ENCODE measurements at regions not wholly inside any gene's neighbourhood (a gene's known extent, or its start where the extent isn't known, plus 50 kb on each side); places are given as distances from the start of the nearest gene placed in this dataset.

DNA sequence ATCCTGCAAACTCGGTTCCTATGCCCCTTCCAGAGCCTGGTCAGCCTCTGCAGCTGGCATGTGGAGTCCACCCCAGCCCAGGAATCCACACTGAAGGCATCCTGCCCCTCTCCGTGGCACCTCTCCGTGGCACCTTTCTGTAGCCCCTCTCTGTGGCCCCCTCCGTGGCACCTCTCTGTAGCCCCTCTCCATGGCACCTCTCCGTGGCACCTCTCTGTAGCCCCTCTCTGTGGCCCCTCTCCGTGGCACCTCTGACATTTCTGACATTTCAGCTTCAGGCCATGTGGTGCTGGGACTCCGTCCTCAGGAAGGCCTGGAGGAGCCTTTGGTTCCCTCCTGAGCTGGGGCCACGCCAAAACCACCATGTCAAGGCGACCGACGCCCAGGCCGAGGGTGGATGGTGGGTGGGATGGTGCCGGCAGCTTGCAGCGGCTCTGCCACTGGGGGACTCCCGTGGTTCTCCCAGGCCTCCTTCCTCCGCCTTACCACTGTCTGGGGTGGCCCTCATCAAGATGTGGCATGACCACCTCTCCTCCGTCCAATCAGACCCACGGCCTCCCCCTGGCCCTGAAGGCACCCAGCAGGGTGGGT is 1518.5 kb downstream of the BRD1 start:
- H2BK15ac ChIP-seq (ENCODE audit: low read length), result peak overlapping the region; percentile 68
- no CpG with 5 or more reads among the region's 18 CpGs for WGBS, 2 donors (ENCODE audit: extremely low coverage in 2 of 2, insufficient read length in 2 of 2, insufficient replicate concordance in 1 of 2)
- no peak overlapping the region for H2AFZ ChIP-seq (ENCODE audit: low read length)
- H3K79me1 ChIP-seq (ENCODE audit: low read depth, low read length), result no peaks in the 10 kb centered on the region
- H3K4ac ChIP-seq (ENCODE audit: low read length), result no peak overlapping the region
- H3K14ac ChIP-seq (ENCODE audit: low read length), result peak overlapping the region; percentile 87
- peak overlapping the region; percentile 85 for H2AK5ac ChIP-seq (ENCODE audit: low read depth, low read length)
- H3K9ac ChIP-seq (ENCODE audit: low read depth, low read length, poor library complexity), result no peak overlapping the region
- no peak overlapping the region for H3K4me3 ChIP-seq (ENCODE audit: low read length in 2 of 2)
- peak overlapping the region; percentile 25 for H4K8ac ChIP-seq (ENCODE audit: low read depth, low read length)
- H3K23ac ChIP-seq (ENCODE audit: low read depth, low read length, poor library complexity), result peak overlapping the region; percentile 50
- H2BK12ac ChIP-seq (ENCODE audit: low read length), result peak overlapping the region; percentile 26
- H3K18ac ChIP-seq (ENCODE audit: low read length), result peak overlapping the region; percentile 61
- no peak overlapping the region for H3K4me2 ChIP-seq (ENCODE audit: insufficient read depth, low read length, poor library complexity, severe bottlenecking)
- no peak overlapping the region for H4K91ac ChIP-seq (ENCODE audit: low read depth, low read length, poor library complexity)
- no peak for DNase-seq (ENCODE audit: low spot score)
- no peaks in the 10 kb centered on the region for H3K36me3 ChIP-seq (replicated peaks in 1 of 2; ENCODE audit: control insufficient read depth in 2 of 2, insufficient read depth in 2 of 2, low read length in 2 of 2)
- H3K27ac ChIP-seq (replicated peaks; ENCODE audit: low read length), result no peak overlapping the region
- no peaks in the 10 kb centered on the region for H3K4me1 ChIP-seq (ENCODE audit: control insufficient read depth in 2 of 2, insufficient read depth in 1 of 2, low read depth in 1 of 2, low read length in 2 of 2)
- H3K27me3 ChIP-seq (ENCODE audit: control insufficient read depth in 3 of 3, insufficient read depth in 3 of 3, low read depth in 1 of 3, low read length in 3 of 3), result no peaks in the 10 kb centered on the region
- H3K9me3 ChIP-seq (replicated peaks in 1 of 2; ENCODE audit: control insufficient read depth in 2 of 2, insufficient read depth in 1 of 2, low read depth in 1 of 2, low read length in 2 of 2), result no peaks in the 10 kb centered on the region
- peak overlapping the region; percentile 40 for H2BK120ac ChIP-seq (ENCODE audit: low read depth, low read length)
- no peak overlapping the region for H2BK5ac ChIP-seq (ENCODE audit: low read length)

GRCh38 chr22:48307931-48308330 is 1519.7 kb downstream of the BRD1 start:
- no peaks in the 10 kb centered on the region for H3K36me3 ChIP-seq (replicated peaks in 1 of 2; ENCODE audit: control insufficient read depth in 2 of 2, insufficient read depth in 2 of 2, low read length in 2 of 2)
- no peaks in the 10 kb centered on the region for H3K79me1 ChIP-seq (ENCODE audit: low read depth, low read length)

DNA sequence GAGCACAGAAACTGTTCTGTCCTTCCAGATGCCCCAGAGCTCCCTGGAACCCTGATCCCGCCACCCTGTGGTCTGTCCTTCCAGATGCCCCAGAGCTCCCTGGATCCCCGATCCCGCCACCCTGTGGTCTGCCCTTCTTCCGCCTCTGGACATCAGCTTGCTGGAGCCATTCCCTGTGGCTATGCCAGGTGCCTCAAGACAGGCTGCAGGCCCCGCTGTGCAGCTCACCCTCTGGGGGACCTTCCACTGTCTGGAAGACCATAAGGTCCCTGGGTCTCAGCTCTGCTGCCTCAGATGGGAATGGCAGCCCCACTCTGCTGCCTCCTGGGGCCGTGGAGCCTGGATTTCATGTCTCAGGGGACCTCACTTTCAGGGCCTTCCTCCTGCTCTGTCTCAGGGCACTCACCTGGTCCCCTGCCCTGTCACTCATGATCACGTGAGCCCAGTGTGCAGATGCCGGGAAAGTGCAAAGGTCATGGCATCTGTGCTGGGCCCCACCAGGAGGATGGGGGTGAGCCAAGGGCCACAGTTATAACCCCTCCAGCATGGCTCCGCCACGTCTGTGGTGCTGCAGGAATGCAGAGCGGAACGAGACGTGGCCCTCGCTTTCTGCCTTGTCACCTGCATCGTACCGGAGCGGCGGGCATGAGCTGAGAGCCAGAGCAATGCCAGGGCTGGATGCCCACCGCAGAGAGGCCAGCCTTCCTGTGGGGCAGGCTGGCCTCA is 1520.7 kb downstream of the BRD1 start:
- Histone ChIP-seq H3K27me3 (ENCODE audit: control insufficient read depth in 3 of 3, insufficient read depth in 3 of 3, low read depth in 1 of 3, low read length in 3 of 3) (peaks cover 0 to 6% (median 0%) of the 10 kb centered on the region in 3 experiments), H3K79me1 (ENCODE audit: low read depth, low read length) (no peaks in the 10 kb centered on the region), H3K4me1 (ENCODE audit: control insufficient read depth in 2 of 2, insufficient read depth in 1 of 2, low read depth in 1 of 2, low read length in 2 of 2) (no peaks in the 10 kb centered on the region), H3K4me3 (ENCODE audit: low read length in 2 of 2) (no peak overlapping the region), H3K14ac (ENCODE audit: low read length) (peak overlapping the region; percentile 27), H2BK5ac (ENCODE audit: low read length) (no peak overlapping the region), H2AK5ac (ENCODE audit: low read depth, low read length) (peak overlapping the region; percentile 25), H3K27ac (replicated peaks; ENCODE audit: low read length) (no peak overlapping the region), H2BK15ac (ENCODE audit: low read length) (peak overlapping the region; percentile 7), H3K4ac (ENCODE audit: low read length) (no peak overlapping the region), H2AFZ (ENCODE audit: low read length) (no peak overlapping the region), H4K8ac (ENCODE audit: low read depth, low read length) (no peak overlapping the region), H3K18ac (ENCODE audit: low read length) (peak overlapping the region; percentile 65), H3K23ac (ENCODE audit: low read depth, low read length, poor library complexity) (no peak overlapping the region), H3K9ac (ENCODE audit: low read depth, low read length, poor library complexity) (peak overlapping the region; percentile 24), H3K36me3 (replicated peaks in 1 of 2; ENCODE audit: control insufficient read depth in 2 of 2, insufficient read depth in 2 of 2, low read length in 2 of 2) (no peaks in the 10 kb centered on the region), H3K9me3 (replicated peaks in 1 of 2; ENCODE audit: control insufficient read depth in 2 of 2, insufficient read depth in 1 of 2, low read depth in 1 of 2, low read length in 2 of 2) (no peaks in the 10 kb centered on the region), H2BK120ac (ENCODE audit: low read depth, low read length) (peak overlapping the region; percentile 52), H2BK12ac (ENCODE audit: low read length) (no peak overlapping the region), H3K4me2 (ENCODE audit: insufficient read depth, low read length, poor library complexity, severe bottlenecking) (no peak overlapping the region), H4K91ac (ENCODE audit: low read depth, low read length, poor library complexity) (no peak overlapping the region)
- no CpG with 5 or more reads among the region's 19 CpGs for WGBS, 2 donors (ENCODE audit: extremely low coverage in 2 of 2, insufficient read length in 2 of 2, insufficient replicate concordance in 1 of 2)
- DNase-seq (ENCODE audit: low spot score), result no peak

More at GRCh38 chr22:48307931-48308330, 1519.7 kb downstream of the BRD1 start:
- Histone ChIP-seq H4K91ac (ENCODE audit: low read depth, low read length, poor library complexity) (no peak overlapping the region), H3K14ac (ENCODE audit: low read length) (peak overlapping the region; percentile 14), H3K4me1 (ENCODE audit: control insufficient read depth in 2 of 2, insufficient read depth in 1 of 2, low read depth in 1 of 2, low read length in 2 of 2) (no peaks in the 10 kb centered on the region), H3K18ac (ENCODE audit: low read length) (no peak overlapping the region), H3K27me3 (ENCODE audit: control insufficient read depth in 3 of 3, insufficient read depth in 3 of 3, low read depth in 1 of 3, low read length in 3 of 3) (no peaks in the 10 kb centered on the region), H2BK12ac (ENCODE audit: low read length) (no peak overlapping the region), H3K4me3 (ENCODE audit: low read length in 2 of 2) (no peak overlapping the region), H3K9me3 (replicated peaks in 1 of 2; ENCODE audit: control insufficient read depth in 2 of 2, insufficient read depth in 1 of 2, low read depth in 1 of 2, low read length in 2 of 2) (no peaks in the 10 kb centered on the region), H3K27ac (replicated peaks; ENCODE audit: low read length) (no peak overlapping the region), H2AFZ (ENCODE audit: low read length) (no peak overlapping the region), H3K9ac (ENCODE audit: low read depth, low read length, poor library complexity) (no peak overlapping the region), H3K23ac (ENCODE audit: low read depth, low read length, poor library complexity) (peak overlapping the region; percentile 40), H4K8ac (ENCODE audit: low read depth, low read length) (no peak overlapping the region), H2AK5ac (ENCODE audit: low read depth, low read length) (no peak overlapping the region), H2BK120ac (ENCODE audit: low read depth, low read length) (no peak overlapping the region), H2BK15ac (ENCODE audit: low read length) (no peak overlapping the region), H2BK5ac (ENCODE audit: low read length) (no peak overlapping the region), H3K4me2 (ENCODE audit: insufficient read depth, low read length, poor library complexity, severe bottlenecking) (no peak overlapping the region), H3K4ac (ENCODE audit: low read length) (no peak overlapping the region)
- WGBS, 2 donors (ENCODE audit: extremely low coverage in 2 of 2, insufficient read length in 2 of 2, insufficient replicate concordance in 1 of 2), result no CpG with 5 or more reads among the region's 7 CpGs
- no peak for DNase-seq (ENCODE audit: low spot score)

DNA sequence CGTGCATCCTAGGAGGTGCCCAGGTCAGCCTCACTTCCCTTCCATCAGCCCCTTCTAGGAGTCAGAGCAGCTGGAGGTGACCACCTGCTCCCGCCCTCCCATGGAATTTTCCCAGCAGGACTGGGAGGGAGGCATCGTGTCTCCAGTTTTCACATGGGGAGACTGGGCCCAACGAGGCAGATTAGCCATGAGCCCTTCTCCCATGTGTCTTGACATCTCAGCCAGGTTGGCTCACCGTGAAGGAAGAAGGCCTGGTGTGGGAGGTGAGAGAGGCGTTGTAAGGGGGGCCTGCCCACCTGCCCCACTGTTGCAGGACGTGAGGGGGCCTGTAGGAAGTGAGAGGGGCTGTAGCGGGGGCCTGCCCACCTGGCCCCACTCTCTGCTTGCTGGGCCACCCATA is 1521.4 kb downstream of the BRD1 start:
- Histone ChIP-seq H3K18ac (ENCODE audit: low read length) (peak overlapping the region; percentile 15), H2BK15ac (ENCODE audit: low read length) (no peak overlapping the region)

More for the DNA sequence above, 1521.4 kb downstream of the BRD1 start:
- Histone ChIP-seq H4K8ac (ENCODE audit: low read depth, low read length) (no peak overlapping the region), H3K4me2 (ENCODE audit: insufficient read depth, low read length, poor library complexity, severe bottlenecking) (no peak overlapping the region), H2BK5ac (ENCODE audit: low read length) (no peak overlapping the region), H3K4me3 (ENCODE audit: low read length in 2 of 2) (no peak overlapping the region), H2BK120ac (ENCODE audit: low read depth, low read length) (no peak overlapping the region), H3K79me1 (ENCODE audit: low read depth, low read length) (no peaks in the 10 kb centered on the region), H3K27ac (replicated peaks; ENCODE audit: low read length) (no peak overlapping the region), H4K91ac (ENCODE audit: low read depth, low read length, poor library complexity) (no peak overlapping the region), H3K27me3 (ENCODE audit: control insufficient read depth in 3 of 3, insufficient read depth in 3 of 3, low read depth in 1 of 3, low read length in 3 of 3) (peaks cover 0 to 6% (median 0%) of the 10 kb centered on the region in 3 experiments), H3K36me3 (replicated peaks in 1 of 2; ENCODE audit: control insufficient read depth in 2 of 2, insufficient read depth in 2 of 2, low read length in 2 of 2) (no peaks in the 10 kb centered on the region), H2AFZ (ENCODE audit: low read length) (no peak overlapping the region), H3K4ac (ENCODE audit: low read length) (no peak overlapping the region), H3K4me1 (ENCODE audit: control insufficient read depth in 2 of 2, insufficient read depth in 1 of 2, low read depth in 1 of 2, low read length in 2 of 2) (no peaks in the 10 kb centered on the region), H3K14ac (ENCODE audit: low read length) (peak overlapping the region; percentile 27), H3K23ac (ENCODE audit: low read depth, low read length, poor library complexity) (no peak overlapping the region), H3K9ac (ENCODE audit: low read depth, low read length, poor library complexity) (no peak overlapping the region), H3K9me3 (replicated peaks in 1 of 2; ENCODE audit: control insufficient read depth in 2 of 2, insufficient read depth in 1 of 2, low read depth in 1 of 2, low read length in 2 of 2) (no peaks in the 10 kb centered on the region), H2AK5ac (ENCODE audit: low read depth, low read length) (peak overlapping the region; percentile 18), H2BK12ac (ENCODE audit: low read length) (no peak overlapping the region)
- DNase-seq (ENCODE audit: low spot score), result no peak
- no CpG with 5 or more reads among the region's 8 CpGs for WGBS, 2 donors (ENCODE audit: extremely low coverage in 2 of 2, insufficient read length in 2 of 2, insufficient replicate concordance in 1 of 2)
